GM12872 (cell line): ENCODE measurements at regions not wholly inside any gene's neighbourhood (a gene's known extent, or its start where the extent isn't known, plus 50 kb on each side); places are given as distances from the start of the nearest gene placed in this dataset.

ENCODE experiments used
- CTCF ChIP-seq: IDR thresholded peaks from 3 replicates; pipeline ENCODE4 v1.5.1; 2011; ENCODE audit warnings: low read depth, mild to moderate bottlenecking, low read length, moderate library complexity; ENCODE audit not compliant: insufficient read depth

- TF ChIP-seq CTCF, result no peak
These were observed 1401.9 kb upstream of the FLRT2 start for GRCh38 chr14:84128050-84128449.

GRCh38 chr14:84129007-84129406 is 1400.9 kb upstream of the FLRT2 start:
- no peak for TF ChIP-seq CTCF

DNA sequence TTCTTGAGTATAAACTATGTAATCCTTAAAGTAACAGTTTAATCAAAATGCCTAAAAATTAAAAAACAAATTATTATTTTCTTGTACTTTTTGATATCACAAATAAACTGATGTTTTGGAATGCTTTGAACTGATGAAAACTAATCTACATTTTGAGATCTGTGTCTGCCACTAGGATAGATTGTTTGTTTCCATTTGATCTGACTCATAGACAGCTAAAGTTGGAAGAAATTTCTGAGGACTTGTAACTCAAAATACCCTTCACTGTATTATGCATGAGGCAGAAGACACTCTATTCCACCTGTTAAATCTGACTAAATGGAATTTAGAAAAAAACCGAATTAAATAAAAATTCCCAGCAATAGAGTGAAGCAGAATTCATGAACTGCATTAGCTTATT is 1400.0 kb upstream of the FLRT2 start:
- TF ChIP-seq CTCF, result no peak

DNA sequence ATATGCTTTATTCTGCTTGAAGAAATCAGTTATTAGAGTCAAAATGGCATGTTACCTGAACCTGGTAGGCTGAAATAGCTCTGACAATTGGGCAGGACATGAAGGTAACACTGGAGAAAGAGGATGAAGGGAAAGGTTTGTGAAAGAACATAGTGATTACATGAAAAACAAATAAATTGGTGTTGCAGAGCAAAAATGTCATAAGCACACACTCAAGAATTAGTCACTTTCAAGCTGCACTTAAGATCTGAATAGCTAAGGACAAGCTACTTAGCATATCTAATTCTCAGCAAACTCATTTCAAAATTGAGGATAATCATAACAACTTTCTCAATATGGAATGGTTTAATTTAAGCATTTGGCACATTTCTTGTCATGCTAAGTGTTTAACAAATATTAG is 1398.0 kb upstream of the FLRT2 start:
- TF ChIP-seq CTCF, result no peak

DNA sequence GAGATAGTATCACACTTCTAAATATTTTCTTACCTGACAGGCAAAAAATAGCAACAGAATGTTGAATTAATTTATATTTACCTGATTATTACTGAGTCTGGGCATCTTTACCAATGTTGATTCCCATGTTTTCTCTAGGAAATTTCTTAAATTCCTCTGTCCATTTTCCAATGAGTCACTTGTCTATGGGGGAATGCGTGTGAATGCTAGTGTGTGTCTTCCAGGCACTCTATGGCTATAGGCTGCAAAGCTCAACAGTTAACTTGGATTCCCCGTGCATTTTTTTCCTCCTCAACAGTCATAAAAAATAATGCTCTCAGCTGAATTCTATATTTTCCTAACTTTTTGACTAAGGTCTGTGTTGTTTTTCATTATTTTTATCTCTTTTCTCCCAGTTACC is 1385.8 kb upstream of the FLRT2 start:
- no peak for TF ChIP-seq CTCF

- TF ChIP-seq CTCF, result no peak
These were observed 1377.5 kb upstream of the FLRT2 start for GRCh38 chr14:84152452-84152851.

DNA sequence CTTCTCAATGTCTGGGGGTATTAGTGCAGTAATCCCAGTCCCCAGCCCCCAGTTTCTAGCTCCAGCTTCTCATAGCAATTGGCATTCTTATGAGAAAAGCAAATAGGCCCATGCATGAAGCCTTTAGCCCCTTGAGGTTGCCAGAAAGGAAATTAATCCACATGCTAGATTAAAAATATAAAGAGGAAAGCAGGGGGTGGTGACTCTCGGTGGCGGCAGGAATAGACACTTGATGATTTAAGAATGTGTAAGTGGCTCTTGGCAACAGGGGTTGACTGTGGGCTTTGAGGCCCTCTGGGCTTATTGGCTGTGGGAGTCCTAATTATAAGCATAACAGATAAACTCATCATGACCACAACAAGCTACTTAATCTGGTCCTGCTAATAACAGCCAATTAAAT is 1367.3 kb upstream of the FLRT2 start:
- no peak for TF ChIP-seq CTCF

DNA sequence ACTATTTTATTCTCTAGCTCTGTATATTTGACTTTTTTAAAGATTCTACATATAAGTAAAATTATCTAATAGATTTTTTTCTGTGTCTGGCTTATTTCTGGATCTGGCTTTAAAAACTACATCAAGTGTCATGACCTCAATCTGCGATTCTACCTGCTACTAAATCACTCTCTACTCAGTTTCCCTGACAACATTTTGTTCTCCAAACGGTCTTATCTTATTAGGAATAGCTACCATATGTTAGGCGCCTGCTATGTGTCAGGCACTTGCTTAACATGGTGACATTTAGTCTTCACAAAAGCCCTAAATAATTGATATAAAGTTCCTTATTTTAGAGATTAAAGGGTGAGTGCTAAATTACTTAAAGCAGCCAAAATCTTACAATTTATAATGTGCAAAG is 1362.9 kb upstream of the FLRT2 start:
- no peak for TF ChIP-seq CTCF
